CD4-positive, alpha-beta memory T cell (primary cell): ENCODE measurements at regions not wholly inside any gene's neighbourhood (a gene's known extent, or its start where the extent isn't known, plus 50 kb on each side); places are given as distances from the start of the nearest gene placed in this dataset.

Source experiments
- CTCF ChIA-PET: fragments of 350-600 bp; sonication (Branson Sonifier 250); formaldehyde crosslinking; loops from one replicate; lab custom pipeline; 2021; ENCODE audit warnings: inconsistent platforms; ENCODE audit not compliant: partially characterized antibody; lab: Charles Lee
- POLR2A ChIA-PET: fragments of 350-600 bp; sonication (Branson Sonifier 250); formaldehyde crosslinking; loops from one replicate; lab custom pipeline; 2021; ENCODE audit not compliant: partially characterized antibody; lab: Charles Lee
- DNase-seq, 5 donors: peaks; one replicate each; pipeline versions ENCODE4 v3.0.0 to v3.0.0-alpha.2; 2020 to 2022; ENCODE audit warnings: mixed read lengths in 1 of 5
- H3K27ac ChIP-seq: one replicate; pipeline ENCODE4 v1.7.0; 2013; ENCODE audit warnings: low read depth, low read length
- H3K27me3 ChIP-seq: 2 replicates; pipeline ENCODE4 v1.7.0; 2013; ENCODE audit warnings: mild to moderate bottlenecking, low read length, moderate library complexity; ENCODE audit not compliant: insufficient read depth
- H3K36me3 ChIP-seq: 2 replicates; pipeline ENCODE4 v1.7.0; 2013; ENCODE audit warnings: mild to moderate bottlenecking, low read length, moderate library complexity; ENCODE audit not compliant: insufficient read depth
- H3K4me1 ChIP-seq: 2 replicates; pipeline ENCODE4 v1.7.0; 2013; ENCODE audit warnings: mild to moderate bottlenecking, low read length, moderate library complexity; ENCODE audit not compliant: insufficient read depth
- H3K4me3 ChIP-seq, 2 donors: one replicate each; pipeline ENCODE4 v1.7.0; 2013; ENCODE audit warnings: low read length in 2 of 2, mild to moderate bottlenecking in 1 of 2
- H3K9me3 ChIP-seq, 2 donors: one replicate each; pipeline ENCODE4 v1.7.0; 2013; ENCODE audit warnings: low read length in 2 of 2, control low read depth in 1 of 2; ENCODE audit not compliant: control insufficient read depth in 1 of 2
- H3K27ac Mint-ChIP-seq, 7 donors: one replicate each; pipeline ENCODE4 v1.8.0; 2020 to 2021; ENCODE audit warnings: mixed read lengths in 7 of 7, mild to moderate bottlenecking in 6 of 7, inconsistent platforms in 3 of 7, moderate library complexity in 3 of 7
- H3K27me3 Mint-ChIP-seq, 2 donors: one replicate each; pipeline ENCODE4 v1.8.0; 2020 to 2021; ENCODE audit warnings: mixed read lengths in 2 of 2
- H3K36me3 Mint-ChIP-seq, 2 donors: one replicate each; pipeline ENCODE4 v1.8.0; 2020 to 2021; ENCODE audit warnings: mixed read lengths in 2 of 2, inconsistent platforms in 1 of 2, mild to moderate bottlenecking in 1 of 2
- H3K4me1 Mint-ChIP-seq, 4 donors: one replicate each; pipeline ENCODE4 v1.8.0; 2020 to 2021; ENCODE audit warnings: mixed read lengths in 4 of 4, mild to moderate bottlenecking in 1 of 4
- H3K4me3 Mint-ChIP-seq, 8 donors: one replicate each; pipeline ENCODE4 v1.8.0; 2020 to 2021; ENCODE audit warnings: mixed read lengths in 8 of 8, mild to moderate bottlenecking in 7 of 8, moderate library complexity in 6 of 8, inconsistent platforms in 3 of 8
- H3K9me3 Mint-ChIP-seq, 8 donors: one replicate each; pipeline ENCODE4 v1.8.0; 2020 to 2021; ENCODE audit warnings: mixed read lengths in 8 of 8, mild to moderate bottlenecking in 5 of 8, inconsistent platforms in 3 of 8, moderate library complexity in 1 of 8
- intact Hi-C: fragments of 100-400 bp; cut with micrococcal nuclease; formaldehyde crosslinking; loops from one replicate; pipeline ENCODE4 v1.15.1; 2023

DNA sequence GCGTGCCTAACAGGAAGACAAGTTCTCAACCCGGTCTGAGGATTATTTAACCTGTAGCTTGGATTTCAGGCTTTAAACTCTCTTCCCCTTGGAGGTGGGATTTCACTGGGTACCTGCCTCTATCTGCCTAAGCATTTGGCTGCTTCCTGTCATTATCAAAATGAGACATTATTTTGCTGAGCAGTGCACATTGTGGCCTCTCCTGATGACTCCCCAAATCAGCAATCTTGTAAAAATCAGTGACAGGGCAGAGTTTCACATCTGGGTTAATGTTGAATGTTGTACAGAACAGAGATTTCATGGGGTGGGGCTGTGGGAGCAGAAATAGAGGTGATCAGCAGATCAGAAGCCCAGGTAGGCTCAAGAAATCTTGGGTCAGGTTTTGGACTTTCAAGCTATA is 605.9 kb downstream of the ELAVL2 start:
- Mint-ChIP-seq H3K4me1 (no peaks in the 10 kb centered on the region), H3K9me3 (peaks cover 3 to 19% (median 13%) of the 10 kb centered on the region in 8 donors), H3K4me3 (no peak overlapping the region), H3K27me3 (no peaks in the 10 kb centered on the region), H3K27ac (no peak overlapping the region), H3K36me3 (no peaks in the 10 kb centered on the region)
- H3K27ac ChIP-seq, result no peak overlapping the region
- H3K36me3 ChIP-seq, result no peaks in the 10 kb centered on the region
- DNase-seq, result no peak
- intact Hi-C loops, result no loop called here
- H3K9me3 ChIP-seq, result no peaks in the 10 kb centered on the region
- no peak overlapping the region for H3K4me3 ChIP-seq
- H3K27me3 ChIP-seq, result no peaks in the 10 kb centered on the region
- ChIA-PET CTCF (no interaction called here), POLR2A (no interaction called here)
- no peaks in the 10 kb centered on the region for H3K4me1 ChIP-seq

DNA sequence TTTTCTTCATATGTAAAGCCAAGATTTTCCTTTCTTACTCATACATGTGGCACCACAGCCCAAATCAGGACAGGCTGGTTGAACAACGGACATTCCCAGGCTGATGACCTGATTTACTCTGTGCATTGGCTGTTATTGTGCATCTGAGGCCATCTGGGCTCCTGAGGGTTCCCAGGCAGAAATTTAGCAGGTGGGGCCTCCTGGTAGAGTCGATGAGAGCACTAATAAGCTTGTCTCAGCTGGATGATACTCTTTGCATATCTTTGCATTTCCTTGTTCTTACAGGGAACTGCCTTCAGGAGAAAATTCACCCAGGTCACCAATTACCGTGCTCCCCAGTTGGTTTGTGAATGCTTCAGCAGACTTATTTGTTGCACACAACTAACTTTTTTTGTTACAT is 605.1 kb downstream of the ELAVL2 start:
- CTCF ChIA-PET, result no interaction called here

DNA sequence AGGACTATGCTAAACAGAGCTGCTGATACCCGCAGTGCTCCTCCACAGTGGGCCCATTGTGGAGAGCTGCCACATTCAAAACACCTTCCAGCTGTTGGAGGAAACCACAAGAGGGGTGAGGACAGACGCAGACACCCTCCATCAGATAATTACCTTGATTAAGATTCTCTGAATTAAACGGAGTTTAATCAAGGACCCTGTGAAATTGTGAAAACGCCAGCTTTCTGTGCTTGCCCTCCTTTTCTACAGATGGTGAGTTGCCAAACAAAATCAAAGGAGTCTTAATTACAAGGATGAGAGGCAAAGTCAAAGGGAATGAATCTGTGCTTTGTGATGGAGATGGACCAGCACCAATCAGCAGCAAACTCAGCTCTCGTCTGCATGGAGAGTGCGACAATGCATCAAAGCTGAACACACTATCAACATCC is 596.1 kb downstream of the ELAVL2 start:
- Histone ChIP-seq H3K27me3 (no peaks in the 10 kb centered on the region), H3K36me3 (no peaks in the 10 kb centered on the region), H3K4me1 (no peaks in the 10 kb centered on the region), H3K9me3 (no peaks in the 10 kb centered on the region), H3K4me3 (no peak overlapping the region), H3K27ac (no peak overlapping the region)
- Mint-ChIP-seq H3K27me3 (no peaks in the 10 kb centered on the region), H3K27ac (no peak overlapping the region), H3K9me3 (peaks cover 0 to 14% (median 5%) of the 10 kb centered on the region in 8 donors), H3K4me1 (no peaks in the 10 kb centered on the region), H3K4me3 (no peak overlapping the region), H3K36me3 (no peaks in the 10 kb centered on the region)
- CTCF ChIA-PET, result no interaction called here
- no peak for DNase-seq
- intact Hi-C loops, result no loop called here
- POLR2A ChIA-PET, result no interaction called here

More for the DNA sequence above, 605.1 kb downstream of the ELAVL2 start:
- intact Hi-C loops, result no loop called here
- H3K4me1 ChIP-seq, result no peaks in the 10 kb centered on the region
- no peak overlapping the region for H3K4me3 ChIP-seq
- H3K36me3 ChIP-seq, result no peaks in the 10 kb centered on the region
- no peak for DNase-seq
- Mint-ChIP-seq H3K27ac (no peak overlapping the region), H3K36me3 (no peaks in the 10 kb centered on the region), H3K4me3 (no peak overlapping the region), H3K4me1 (no peaks in the 10 kb centered on the region), H3K27me3 (no peaks in the 10 kb centered on the region), H3K9me3 (peaks cover 3 to 22% (median 13%) of the 10 kb centered on the region in 8 donors)
- H3K27ac ChIP-seq, result no peak overlapping the region
- no peaks in the 10 kb centered on the region for H3K9me3 ChIP-seq
- H3K27me3 ChIP-seq, result no peaks in the 10 kb centered on the region
- POLR2A ChIA-PET, result no interaction called here

DNA sequence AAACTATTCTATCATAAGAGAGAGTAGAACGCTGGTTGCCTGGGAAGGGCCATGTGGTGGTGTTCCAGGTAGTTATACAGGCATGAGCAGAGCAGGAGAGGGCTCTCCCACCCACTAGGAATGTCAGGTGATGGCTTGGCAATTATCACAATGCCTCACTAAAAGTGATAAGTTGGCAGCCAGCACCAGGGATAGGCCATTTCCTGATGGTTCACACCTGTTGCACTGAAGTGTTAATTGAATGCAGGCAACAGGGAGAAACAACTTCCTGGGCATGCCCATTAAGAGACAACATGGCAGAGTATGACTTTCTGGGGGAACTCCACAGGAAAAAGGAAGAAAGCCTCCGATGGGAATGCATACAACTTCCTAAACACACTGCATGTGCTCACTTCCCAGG is 593.2 kb downstream of the ELAVL2 start:
- CTCF ChIA-PET, result no interaction called here

DNA sequence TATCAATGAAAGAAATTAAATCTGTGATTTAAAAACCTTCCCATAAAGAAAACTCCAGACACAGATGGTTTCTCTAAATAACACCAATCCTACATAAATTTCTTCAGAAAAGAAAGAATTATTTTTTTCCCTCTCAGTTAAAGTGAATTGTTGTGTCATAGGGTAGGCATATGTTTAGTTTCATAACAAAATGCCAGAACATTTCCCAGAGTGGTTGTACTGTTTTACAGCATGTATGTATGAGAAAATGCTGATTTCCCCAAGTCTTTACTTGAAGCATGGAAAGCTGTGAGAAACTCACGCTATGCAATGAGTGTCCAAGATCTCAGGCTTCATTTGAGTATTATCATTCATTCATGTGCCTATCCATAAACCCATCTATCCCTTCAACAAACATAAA is 582.5 kb downstream of the ELAVL2 start:
- H3K27ac Mint-ChIP-seq, result no peak overlapping the region
- no peaks in the 10 kb centered on the region for H3K27me3 Mint-ChIP-seq
- H3K9me3 Mint-ChIP-seq, result peaks cover 2 to 20% (median 9%) of the 10 kb centered on the region in 8 donors
- Histone ChIP-seq H3K36me3 (no peaks in the 10 kb centered on the region), H3K4me1 (no peaks in the 10 kb centered on the region), H3K4me3 (no peak overlapping the region), H3K27ac (no peak overlapping the region), H3K27me3 (no peaks in the 10 kb centered on the region), H3K9me3 (no peaks in the 10 kb centered on the region)
- ChIA-PET POLR2A (no interaction called here), CTCF (no interaction called here)
- DNase-seq, result no peak
- intact Hi-C loops, result no loop called here
- no peaks in the 10 kb centered on the region for H3K4me1 Mint-ChIP-seq
- H3K36me3 Mint-ChIP-seq, result no peaks in the 10 kb centered on the region
- no peak overlapping the region for H3K4me3 Mint-ChIP-seq

More for the DNA sequence above, 593.2 kb downstream of the ELAVL2 start:
- H3K27ac ChIP-seq, result no peak overlapping the region
- no peak overlapping the region for H3K27ac Mint-ChIP-seq
- H3K27me3 ChIP-seq, result no peaks in the 10 kb centered on the region
- intact Hi-C loops, result no loop called here
- H3K4me1 ChIP-seq, result no peaks in the 10 kb centered on the region
- H3K4me3 ChIP-seq, result no peak overlapping the region
- no peaks in the 10 kb centered on the region for H3K9me3 ChIP-seq
- H3K4me1 Mint-ChIP-seq, result no peaks in the 10 kb centered on the region
- H3K36me3 Mint-ChIP-seq, result no peaks in the 10 kb centered on the region
- H3K9me3 Mint-ChIP-seq, result peaks cover 0 to 14% (median 2%) of the 10 kb centered on the region in 8 donors
- POLR2A ChIA-PET, result no interaction called here
- H3K36me3 ChIP-seq, result no peaks in the 10 kb centered on the region
- H3K4me3 Mint-ChIP-seq, result no peak overlapping the region
- DNase-seq, result no peak
- no peaks in the 10 kb centered on the region for H3K27me3 Mint-ChIP-seq

DNA sequence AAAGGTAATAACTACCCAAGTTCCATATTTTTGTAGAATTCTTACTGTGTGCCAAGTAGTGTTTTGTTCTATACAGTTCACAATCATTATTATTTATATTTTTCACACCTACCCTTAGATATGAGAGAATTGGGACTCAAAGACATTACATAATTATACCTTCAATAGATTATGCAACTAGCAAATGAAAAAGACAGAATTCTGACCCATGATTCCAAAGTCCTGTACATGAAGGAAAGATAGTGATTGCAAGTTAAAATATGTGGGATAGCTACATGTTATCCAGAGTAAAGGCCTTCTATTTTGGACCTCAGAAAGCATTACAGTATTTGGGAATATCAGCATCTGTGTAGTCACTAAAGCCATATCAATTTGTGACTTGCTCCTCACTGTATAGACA is 581.0 kb downstream of the ELAVL2 start:
- H3K9me3 Mint-ChIP-seq, result peaks cover 2 to 21% (median 11%) of the 10 kb centered on the region in 8 donors
- no peak overlapping the region for H3K4me3 Mint-ChIP-seq
- no peak overlapping the region for H3K27ac Mint-ChIP-seq
- H3K36me3 Mint-ChIP-seq, result no peaks in the 10 kb centered on the region
- no peaks in the 10 kb centered on the region for H3K4me1 Mint-ChIP-seq
- POLR2A ChIA-PET, result no interaction called here
- Histone ChIP-seq H3K36me3 (no peaks in the 10 kb centered on the region), H3K4me3 (no peak overlapping the region), H3K4me1 (no peaks in the 10 kb centered on the region), H3K9me3 (no peaks in the 10 kb centered on the region), H3K27ac (no peak overlapping the region), H3K27me3 (no peaks in the 10 kb centered on the region)
- intact Hi-C loops, result no loop called here
- no peak for DNase-seq
- CTCF ChIA-PET, result no interaction called here
- no peaks in the 10 kb centered on the region for H3K27me3 Mint-ChIP-seq

DNA sequence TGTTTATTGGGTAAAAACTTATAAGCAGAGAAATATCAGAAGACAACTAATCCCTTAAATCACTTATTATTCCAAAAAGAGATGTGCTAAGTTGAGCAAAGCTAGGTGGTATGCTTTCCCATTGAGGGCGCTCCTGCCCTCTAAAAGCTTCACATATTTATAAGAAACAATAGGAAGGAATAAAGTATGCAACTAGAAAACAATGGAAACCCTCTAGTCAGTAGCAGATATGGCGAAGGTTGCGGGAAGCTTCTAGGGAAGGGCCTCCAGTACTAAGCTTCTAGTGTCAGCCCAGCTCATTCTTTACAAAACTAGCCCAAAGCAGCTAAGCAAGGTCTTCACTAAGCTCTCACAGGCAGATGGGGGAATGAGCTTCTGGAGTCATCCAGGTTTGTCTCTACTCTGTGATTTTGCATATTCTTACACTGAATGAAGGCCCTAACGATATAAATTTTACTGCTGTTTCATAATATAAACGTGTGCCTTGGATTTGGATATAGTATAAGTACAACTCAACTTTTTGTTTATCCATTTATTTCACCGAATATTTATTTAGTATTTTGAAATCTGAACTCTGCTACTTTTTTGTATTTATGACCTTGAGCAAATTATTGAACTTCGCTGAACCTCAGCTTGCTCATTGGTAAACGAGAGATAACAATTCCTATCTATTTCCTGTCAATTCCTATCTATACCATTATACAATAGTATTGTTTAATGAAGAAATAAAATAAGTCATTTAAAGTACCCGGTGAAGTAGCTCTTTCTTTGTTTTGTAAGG is 571.4 kb downstream of the ELAVL2 start:
- no peak overlapping the region for H3K4me3 ChIP-seq
- no peaks in the 10 kb centered on the region for H3K27me3 ChIP-seq
- no peaks in the 10 kb centered on the region for H3K36me3 ChIP-seq
- no peak overlapping the region for H3K27ac ChIP-seq
- intact Hi-C loops, result no loop called here
- Mint-ChIP-seq H3K27ac (no peak overlapping the region), H3K9me3 (peaks cover 2 to 22% (median 13%) of the 10 kb centered on the region in 8 donors), H3K27me3 (no peaks in the 10 kb centered on the region), H3K4me3 (no peak overlapping the region), H3K4me1 (no peaks in the 10 kb centered on the region), H3K36me3 (no peaks in the 10 kb centered on the region)
- ChIA-PET CTCF (interaction anchor here (1.2 kb wide), 1 partner anchor 15 kb away, joined by 4 read pairs; no protein-coding TSS in a partner anchor), POLR2A (no interaction called here)
- no peak for DNase-seq
- no peaks in the 10 kb centered on the region for H3K9me3 ChIP-seq
- no peaks in the 10 kb centered on the region for H3K4me1 ChIP-seq
